ENCODE measurements at regions not wholly inside any gene's neighbourhood (a gene's known extent, or its start where the extent isn't known, plus 50 kb on each side); places are given as distances from the start of the nearest gene placed in this dataset.
"Not testable (repeated sequence)": the region's sequence is repeated elsewhere in the genome, so short reads cannot be mapped to it uniquely, and the experiment has no call there.

- DNase-seq = not testable (repeated sequence)
Measured at GRCh38 chr6:26957399-26958127, 289.9 kb upstream of the PRSS16 start.

- DNase-seq = not testable (repeated sequence)
Measured at GRCh38 chr6:26961236-26961635, 286.3 kb upstream of the PRSS16 start.

- no peak for DNase-seq
Measured at GRCh38 chr6:27002447-27002846, 245.1 kb upstream of the PRSS16 start.

- DNase-seq = no peak
Measured at GRCh38 chr6:27007020-27007419, 240.5 kb upstream of the PRSS16 start.

- DNase-seq = not testable (repeated sequence)
Measured at GRCh38 chr6:27008613-27009012, 238.9 kb upstream of the PRSS16 start.

- not testable (repeated sequence) for DNase-seq
Measured at GRCh38 chr6:27014053-27014452, 233.4 kb upstream of the PRSS16 start.

GRCh38 chr6:27016689-27017088, 230.8 kb upstream of the PRSS16 start:
- DNase-seq = no peak

GRCh38 chr6:27018401-27018800, 229.1 kb upstream of the PRSS16 start:
- DNase-seq = not testable (repeated sequence)

- DNase-seq = peak; percentile 2
Measured at GRCh38 chr6:27019651-27020552, 227.6 kb upstream of the PRSS16 start.

GRCh38 chr6:27020553-27020880, 227.0 kb upstream of the PRSS16 start:
- no peak for DNase-seq

GRCh38 chr6:27023664-27024063, 223.8 kb upstream of the PRSS16 start:
- DNase-seq = no peak

- DNase-seq = no peak
Measured at GRCh38 chr6:27025351-27025750, 222.2 kb upstream of the PRSS16 start.

GRCh38 chr6:27026361-27026760, 221.1 kb upstream of the PRSS16 start:
- DNase-seq = no peak

- DNase-seq = no peak
Measured at GRCh38 chr6:27031302-27031701, 216.2 kb upstream of the PRSS16 start.

GRCh38 chr6:27038498-27038897, 209.0 kb upstream of the PRSS16 start:
- DNase-seq = no peak

GRCh38 chr6:27040244-27041042, 207.1 kb upstream of the PRSS16 start:
- no peak for DNase-seq

- DNase-seq = no peak
Measured at GRCh38 chr6:27043244-27043643, 204.3 kb upstream of the PRSS16 start.

- DNase-seq = not testable (repeated sequence)
Measured at GRCh38 chr6:27045131-27045530, 202.4 kb upstream of the PRSS16 start.

- DNase-seq = not testable (repeated sequence)
Measured at GRCh38 chr6:27047725-27048124, 199.8 kb upstream of the PRSS16 start.

- no peak for DNase-seq
Measured at GRCh38 chr6:27049863-27050781, 197.4 kb upstream of the PRSS16 start.

- not testable (repeated sequence) for DNase-seq
Measured at GRCh38 chr6:27052082-27052730, 195.3 kb upstream of the PRSS16 start.

- DNase-seq = no peak
Measured at GRCh38 chr6:27052731-27053082, 194.8 kb upstream of the PRSS16 start.

All from CD4-positive, alpha-beta T cell treated with Interleukin-4 for 4 hours (primary cell).